RWPE2 (cell line): ENCODE measurements at regions not wholly inside any gene's neighbourhood (a gene's known extent, or its start where the extent isn't known, plus 50 kb on each side); places are given as distances from the start of the nearest gene placed in this dataset.

ENCODE experiments used
- ATAC-seq: fragments of 200-7000 bp; cut with Tn5 transposase; 3 replicates; pipeline ENCODE4 v1.9.1; 2021; ENCODE audit warnings: low read depth
- DNase-seq: peaks from one replicate; pipeline ENCODE4 v3.0.0-alpha.2; 2020; ENCODE audit warnings: low spot score
- H3K27ac ChIP-seq: fragments of 450-650 bp; 2 replicates; pipeline ENCODE4 v1.5.1; 2017; ENCODE audit warnings: mild to moderate bottlenecking; ENCODE audit not compliant: poor library complexity, severe bottlenecking
- H3K27me3 ChIP-seq: fragments of 250-450 bp; sonication (Bioruptor Pico); 2 replicates; pipeline ENCODE4 v1.5.1; 2021; ENCODE audit warnings: mild to moderate bottlenecking, moderate library complexity; ENCODE audit not compliant: insufficient read depth, poor library complexity, severe bottlenecking
- H3K36me3 ChIP-seq: fragments of 250-450 bp; sonication (Bioruptor Pico); 2 replicates; pipeline ENCODE4 v1.5.1; 2020; ENCODE audit warnings: low read depth, mild to moderate bottlenecking, moderate library complexity
- H3K4me1 ChIP-seq: fragments of 250-450 bp; sonication (Bioruptor Pico); 2 replicates; pipeline ENCODE4 v1.5.1; 2021; ENCODE audit warnings: mild to moderate bottlenecking, moderate library complexity; ENCODE audit not compliant: insufficient read depth, poor library complexity, severe bottlenecking
- H3K4me3 ChIP-seq: fragments of 250-450 bp; sonication (Bioruptor Pico); 2 replicates; pipeline ENCODE4 v1.5.1; 2021; ENCODE audit warnings: mild to moderate bottlenecking, moderate library complexity; ENCODE audit not compliant: severe bottlenecking
- H3K9me3 ChIP-seq: fragments of 250-450 bp; sonication (Bioruptor Pico); 2 replicates; pipeline ENCODE4 v1.5.1; 2021; ENCODE audit warnings: mild to moderate bottlenecking, moderate library complexity; ENCODE audit not compliant: severe bottlenecking
- TF ChIP-seq, protein P1 (sequence below): fragments of 450-650 bp; IDR thresholded peaks from one replicate; pipeline ENCODE4 v1.5.1; 2017; ENCODE audit warnings: mild to moderate bottlenecking, moderate library complexity; ENCODE audit not compliant: poor library complexity, severe bottlenecking

GRCh38 chr6:145227593-145227992 lies 507.7 kb downstream of the EPM2A start:
- Histone ChIP-seq H3K4me1 (no peaks in the 10 kb centered on the region), H3K27ac (no peak overlapping the region), H3K9me3 (no peaks in the 10 kb centered on the region), H3K27me3 (no peaks in the 10 kb centered on the region), H3K36me3 (no peaks in the 10 kb centered on the region), H3K4me3 (no peak overlapping the region)
- TF ChIP-seq, protein P1, sequence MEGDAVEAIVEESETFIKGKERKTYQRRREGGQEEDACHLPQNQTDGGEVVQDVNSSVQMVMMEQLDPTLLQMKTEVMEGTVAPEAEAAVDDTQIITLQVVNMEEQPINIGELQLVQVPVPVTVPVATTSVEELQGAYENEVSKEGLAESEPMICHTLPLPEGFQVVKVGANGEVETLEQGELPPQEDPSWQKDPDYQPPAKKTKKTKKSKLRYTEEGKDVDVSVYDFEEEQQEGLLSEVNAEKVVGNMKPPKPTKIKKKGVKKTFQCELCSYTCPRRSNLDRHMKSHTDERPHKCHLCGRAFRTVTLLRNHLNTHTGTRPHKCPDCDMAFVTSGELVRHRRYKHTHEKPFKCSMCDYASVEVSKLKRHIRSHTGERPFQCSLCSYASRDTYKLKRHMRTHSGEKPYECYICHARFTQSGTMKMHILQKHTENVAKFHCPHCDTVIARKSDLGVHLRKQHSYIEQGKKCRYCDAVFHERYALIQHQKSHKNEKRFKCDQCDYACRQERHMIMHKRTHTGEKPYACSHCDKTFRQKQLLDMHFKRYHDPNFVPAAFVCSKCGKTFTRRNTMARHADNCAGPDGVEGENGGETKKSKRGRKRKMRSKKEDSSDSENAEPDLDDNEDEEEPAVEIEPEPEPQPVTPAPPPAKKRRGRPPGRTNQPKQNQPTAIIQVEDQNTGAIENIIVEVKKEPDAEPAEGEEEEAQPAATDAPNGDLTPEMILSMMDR, result no peak
- ATAC-seq (no peak), DNase-seq (no peak)

DNA sequence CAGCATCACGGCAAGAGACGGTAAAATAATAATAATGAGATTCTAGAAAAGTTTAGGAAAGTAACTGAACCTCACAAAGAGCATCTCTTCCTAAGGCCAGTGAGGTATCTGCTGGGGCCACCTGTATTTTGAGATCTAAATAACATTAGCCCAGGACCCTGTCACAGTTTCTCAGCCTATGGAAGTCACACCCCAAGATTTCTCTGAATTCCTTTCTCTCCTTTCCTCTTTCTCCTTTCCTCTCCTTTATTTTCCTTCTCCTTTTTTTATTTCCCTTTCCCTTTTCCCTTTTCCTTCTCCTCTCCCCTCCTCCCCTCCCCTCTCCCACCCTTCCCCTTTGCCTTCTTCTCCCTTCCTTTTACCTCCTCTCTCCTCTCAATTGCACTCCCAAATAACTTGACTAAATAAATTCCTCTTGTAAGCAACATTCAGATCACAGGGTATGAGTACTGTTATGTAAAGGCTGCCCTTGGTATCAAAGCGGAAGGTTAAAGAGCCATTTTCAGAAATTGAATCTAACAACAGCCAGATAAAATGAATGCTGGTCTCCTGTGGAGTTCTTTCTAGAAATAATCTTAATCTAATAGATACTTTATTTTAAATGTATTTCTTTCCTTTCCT lies 506.2 kb downstream of the EPM2A start:
- no peaks in the 10 kb centered on the region for H3K36me3 ChIP-seq
- peaks cover 2% of the 10 kb centered on the region for H3K9me3 ChIP-seq
- no peak overlapping the region for H3K4me3 ChIP-seq
- no peak for ATAC-seq
- no peaks in the 10 kb centered on the region for H3K27me3 ChIP-seq
- H3K27ac ChIP-seq, result no peak overlapping the region
- H3K4me1 ChIP-seq, result no peaks in the 10 kb centered on the region
- DNase-seq, result no peak
- TF ChIP-seq, protein P1, result no peak

- no peak for DNase-seq
- H3K27me3 ChIP-seq, result no peaks in the 10 kb centered on the region
- peaks cover 2% of the 10 kb centered on the region for H3K9me3 ChIP-seq
- no peaks in the 10 kb centered on the region for H3K4me1 ChIP-seq
- ATAC-seq, result no peak
- no peaks in the 10 kb centered on the region for H3K36me3 ChIP-seq
- TF ChIP-seq, protein P1, result no peak
- H3K4me3 ChIP-seq, result no peak overlapping the region
- H3K27ac ChIP-seq, result no peak overlapping the region
These were observed 501.4 kb downstream of the EPM2A start for GRCh38 chr6:145233955-145234354.

- Histone ChIP-seq H3K4me3 (no peak overlapping the region), H3K36me3 (no peaks in the 10 kb centered on the region), H3K27me3 (no peaks in the 10 kb centered on the region), H3K9me3 (peaks cover 2% of the 10 kb centered on the region), H3K4me1 (no peaks in the 10 kb centered on the region), H3K27ac (no peak overlapping the region)
- DNase-seq (no peak), ATAC-seq (no peak)
- TF ChIP-seq, protein P1, result no peak
These were observed 500.1 kb downstream of the EPM2A start for GRCh38 chr6:145235207-145235606.

DNA sequence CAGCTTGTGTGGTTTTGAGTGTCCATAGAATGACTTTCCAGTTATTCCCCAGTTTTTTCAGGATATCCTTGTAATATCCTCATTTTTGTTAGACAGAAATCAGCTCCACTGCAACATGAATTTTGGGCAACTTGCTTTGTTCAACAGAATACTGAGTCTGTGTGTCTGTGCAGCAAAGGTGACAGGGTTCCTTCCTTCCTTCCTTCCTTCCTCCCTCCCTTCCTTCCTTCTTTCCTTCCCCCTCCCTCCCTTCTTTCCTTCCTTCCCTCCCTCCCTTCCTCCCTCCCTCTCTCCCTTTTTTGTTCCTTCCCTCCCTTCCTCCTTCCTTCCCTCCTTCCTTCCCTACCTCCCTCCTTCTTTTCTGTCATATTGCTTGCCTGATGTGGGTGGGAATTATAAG lies 496.5 kb downstream of the EPM2A start:
- H3K9me3 ChIP-seq, result no peaks in the 10 kb centered on the region
- DNase-seq (no peak), ATAC-seq (no peak)
- no peak overlapping the region for H3K4me3 ChIP-seq
- H3K27me3 ChIP-seq, result no peaks in the 10 kb centered on the region
- no peak overlapping the region for H3K27ac ChIP-seq
- TF ChIP-seq, protein P1, result no peak
- no peaks in the 10 kb centered on the region for H3K36me3 ChIP-seq
- peaks cover 4% of the 10 kb centered on the region for H3K4me1 ChIP-seq
